ENCODE measurements at regions not wholly inside any gene's neighbourhood (a gene's known extent, or its start where the extent isn't known, plus 50 kb on each side); places are given as distances from the start of the nearest gene placed in this dataset.
A peak's percentile ranks its signal among the peaks of the same experiment; 100 is the strongest.

DNA sequence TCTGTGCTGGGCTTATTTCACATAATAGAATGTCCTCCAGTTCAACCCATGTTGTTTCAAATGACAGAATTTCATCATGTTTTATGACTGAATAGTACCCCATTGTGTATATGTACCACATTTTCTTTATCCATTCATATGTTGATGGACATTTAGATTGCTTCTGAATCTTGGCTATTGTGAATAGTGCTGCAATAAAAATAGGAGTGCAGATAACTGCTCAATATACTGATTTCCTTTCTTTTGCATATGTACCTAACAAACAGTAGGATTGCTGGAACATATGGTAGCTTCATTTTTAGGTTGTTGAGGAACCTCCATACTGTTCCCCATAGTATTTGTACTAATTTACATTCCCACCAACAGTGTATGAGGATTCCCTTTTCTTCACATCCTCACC is 491.1 kb downstream of the BRINP3 start:
- Histone ChIP-seq H3K4me3 (ENCODE audit: low read length) (no peak overlapping the region), H3K9ac (ENCODE audit: low read length) (no peak overlapping the region), H3K9me3 (ENCODE audit: insufficient read depth, low read length) (no peaks in the 10 kb centered on the region), H3K79me2 (ENCODE audit: low read length) (no peaks in the 10 kb centered on the region), H4K20me1 (ENCODE audit: insufficient read depth, low read length) (no peaks in the 10 kb centered on the region), H3K36me3 (replicated peaks; ENCODE audit: low read depth, low read length) (no peaks in the 10 kb centered on the region), H2AFZ (ENCODE audit: low read depth, low read length) (no peak overlapping the region), H3K27me3 (ENCODE audit: low read depth, low read length) (no peaks in the 10 kb centered on the region), H3K27ac (ENCODE audit: low read length) (no peak overlapping the region), H3K4me2 (ENCODE audit: low read length) (no peak overlapping the region), H3K4me1 (ENCODE audit: low read length) (0 out of 2 replicates have a peak, but pooled peaks cover 3% of the 10 kb centered on the region)
- TF ChIP-seq, protein P1, sequence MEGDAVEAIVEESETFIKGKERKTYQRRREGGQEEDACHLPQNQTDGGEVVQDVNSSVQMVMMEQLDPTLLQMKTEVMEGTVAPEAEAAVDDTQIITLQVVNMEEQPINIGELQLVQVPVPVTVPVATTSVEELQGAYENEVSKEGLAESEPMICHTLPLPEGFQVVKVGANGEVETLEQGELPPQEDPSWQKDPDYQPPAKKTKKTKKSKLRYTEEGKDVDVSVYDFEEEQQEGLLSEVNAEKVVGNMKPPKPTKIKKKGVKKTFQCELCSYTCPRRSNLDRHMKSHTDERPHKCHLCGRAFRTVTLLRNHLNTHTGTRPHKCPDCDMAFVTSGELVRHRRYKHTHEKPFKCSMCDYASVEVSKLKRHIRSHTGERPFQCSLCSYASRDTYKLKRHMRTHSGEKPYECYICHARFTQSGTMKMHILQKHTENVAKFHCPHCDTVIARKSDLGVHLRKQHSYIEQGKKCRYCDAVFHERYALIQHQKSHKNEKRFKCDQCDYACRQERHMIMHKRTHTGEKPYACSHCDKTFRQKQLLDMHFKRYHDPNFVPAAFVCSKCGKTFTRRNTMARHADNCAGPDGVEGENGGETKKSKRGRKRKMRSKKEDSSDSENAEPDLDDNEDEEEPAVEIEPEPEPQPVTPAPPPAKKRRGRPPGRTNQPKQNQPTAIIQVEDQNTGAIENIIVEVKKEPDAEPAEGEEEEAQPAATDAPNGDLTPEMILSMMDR (IDR thresholded peaks at IDR 0.05; ENCODE audit: low read depth, low read length) = no peak
- TF ChIP-seq EZH2phosphoT487 (IDR thresholded peaks at IDR 0.05; ENCODE audit: low read depth) = no peak

DNA sequence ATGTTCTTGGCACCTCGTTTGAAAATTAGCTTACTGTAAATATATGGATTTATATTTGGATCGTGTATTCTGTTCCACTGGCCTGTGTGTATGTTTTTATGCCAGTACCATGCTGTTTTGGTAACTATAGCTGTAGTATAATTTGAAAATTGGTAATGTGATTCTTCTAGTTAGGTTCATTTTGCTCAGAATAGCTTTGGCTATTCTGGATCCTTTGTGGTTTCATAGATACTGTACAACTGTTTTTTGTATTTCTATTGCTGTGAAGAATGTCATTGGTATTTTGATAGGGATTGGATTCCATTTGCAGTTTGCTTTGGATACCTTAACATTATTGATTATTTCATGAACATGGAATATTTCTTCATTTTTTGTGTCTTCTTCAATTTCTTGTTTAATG is 490.2 kb downstream of the BRINP3 start:
- Histone ChIP-seq H3K4me3 (ENCODE audit: low read length) (0 out of 2 replicates have a peak overlapping the region, but pooled peaks have one; percentile 22), H2AFZ (ENCODE audit: low read depth, low read length) (0 out of 2 replicates have a peak overlapping the region, but pooled peaks have one; percentile 9), H3K9me3 (ENCODE audit: insufficient read depth, low read length) (no peaks in the 10 kb centered on the region), H3K4me1 (ENCODE audit: low read length) (0 out of 2 replicates have a peak, but pooled peaks cover 3% of the 10 kb centered on the region), H3K9ac (ENCODE audit: low read length) (no peak overlapping the region), H3K27ac (ENCODE audit: low read length) (no peak overlapping the region), H4K20me1 (ENCODE audit: insufficient read depth, low read length) (no peaks in the 10 kb centered on the region), H3K36me3 (replicated peaks; ENCODE audit: low read depth, low read length) (no peaks in the 10 kb centered on the region), H3K79me2 (ENCODE audit: low read length) (no peaks in the 10 kb centered on the region), H3K27me3 (ENCODE audit: low read depth, low read length) (no peaks in the 10 kb centered on the region), H3K4me2 (ENCODE audit: low read length) (peak overlapping the region; percentile 54)
- TF ChIP-seq, protein P1 (IDR thresholded peaks at IDR 0.05; ENCODE audit: low read depth, low read length) = no peak
- TF ChIP-seq EZH2phosphoT487 (IDR thresholded peaks at IDR 0.05; ENCODE audit: low read depth) = no peak

DNA sequence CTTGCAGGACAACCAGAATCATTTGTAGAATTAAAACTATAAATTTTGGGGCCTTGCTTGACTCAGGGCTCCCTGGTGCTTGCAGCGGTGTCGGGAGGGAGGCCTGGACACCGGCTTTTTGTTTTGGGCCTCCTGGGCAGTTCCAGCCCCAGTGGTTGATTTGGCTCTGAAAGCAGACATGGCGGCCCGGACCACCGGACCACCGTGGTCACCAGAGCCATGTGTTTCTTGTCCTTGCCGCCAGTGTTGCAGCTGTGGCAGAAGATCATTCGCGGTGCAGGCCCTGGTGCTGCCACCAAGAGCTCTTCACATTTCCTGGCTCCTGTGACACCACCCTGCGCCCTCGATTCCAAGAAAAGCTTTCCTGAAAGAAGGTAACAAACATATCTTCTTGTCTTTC is 484.8 kb downstream of the BRINP3 start:
- Histone ChIP-seq H3K27ac (ENCODE audit: low read length) (no peak overlapping the region), H3K4me3 (ENCODE audit: low read length) (no peak overlapping the region), H3K9me3 (ENCODE audit: insufficient read depth, low read length) (no peaks in the 10 kb centered on the region), H3K4me1 (ENCODE audit: low read length) (no peaks in the 10 kb centered on the region), H3K27me3 (ENCODE audit: low read depth, low read length) (no peaks in the 10 kb centered on the region), H3K36me3 (replicated peaks; ENCODE audit: low read depth, low read length) (no peaks in the 10 kb centered on the region), H4K20me1 (ENCODE audit: insufficient read depth, low read length) (no peaks in the 10 kb centered on the region), H3K9ac (ENCODE audit: low read length) (no peak overlapping the region), H3K79me2 (ENCODE audit: low read length) (no peaks in the 10 kb centered on the region), H3K4me2 (ENCODE audit: low read length) (no peak overlapping the region), H2AFZ (ENCODE audit: low read depth, low read length) (no peak overlapping the region)
- no peak for TF ChIP-seq EZH2phosphoT487 (IDR thresholded peaks at IDR 0.05; ENCODE audit: low read depth)
- TF ChIP-seq, protein P1 (IDR thresholded peaks at IDR 0.05; ENCODE audit: low read depth, low read length) = no peak

DNA sequence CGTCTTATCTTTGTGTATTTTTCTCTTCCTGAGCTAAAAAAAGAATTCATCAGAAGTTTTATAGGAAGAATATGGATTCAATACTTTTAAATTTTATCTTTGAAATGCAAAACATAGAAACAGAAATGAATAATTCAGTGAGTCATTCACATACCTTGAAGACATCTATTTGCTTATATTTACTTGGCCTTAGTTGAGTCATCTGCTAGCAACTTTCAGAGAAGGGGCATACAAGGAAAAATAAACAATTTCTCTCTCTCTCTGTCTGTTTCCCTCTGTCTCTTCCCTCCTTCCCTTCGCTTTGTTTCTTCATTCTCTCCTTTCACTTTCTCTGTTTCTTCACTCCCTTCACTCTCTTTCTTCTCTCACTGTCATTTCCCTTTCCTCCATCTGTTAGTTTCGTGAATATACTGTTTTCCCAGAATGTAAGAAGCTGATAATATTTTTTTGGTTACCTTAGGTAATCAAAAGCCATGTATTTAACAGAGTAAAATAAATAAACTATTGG is 477.2 kb downstream of the BRINP3 start:
- H3K27ac ChIP-seq (ENCODE audit: low read length) = no peak overlapping the region
- H3K4me2 ChIP-seq (ENCODE audit: low read length) = no peak overlapping the region
- no peaks in the 10 kb centered on the region for H3K9me3 ChIP-seq (ENCODE audit: insufficient read depth, low read length)
- H3K79me2 ChIP-seq (ENCODE audit: low read length) = no peaks in the 10 kb centered on the region
- no peaks in the 10 kb centered on the region for H3K4me1 ChIP-seq (ENCODE audit: low read length)
- no peaks in the 10 kb centered on the region for H4K20me1 ChIP-seq (ENCODE audit: insufficient read depth, low read length)
- TF ChIP-seq, protein P1 (IDR thresholded peaks at IDR 0.05; ENCODE audit: low read depth, low read length) = no peak
- no peak for TF ChIP-seq EZH2phosphoT487 (IDR thresholded peaks at IDR 0.05; ENCODE audit: low read depth)
- no peak overlapping the region for H3K9ac ChIP-seq (ENCODE audit: low read length)
- no peak overlapping the region for H2AFZ ChIP-seq (ENCODE audit: low read depth, low read length)
- no peaks in the 10 kb centered on the region for H3K27me3 ChIP-seq (ENCODE audit: low read depth, low read length)
- H3K4me3 ChIP-seq (ENCODE audit: low read length) = no peak overlapping the region
- H3K36me3 ChIP-seq (replicated peaks; ENCODE audit: low read depth, low read length) = no peaks in the 10 kb centered on the region

Data from OCI-LY3 (cell line).